ENCODE measurements at regions not wholly inside any gene's neighbourhood (a gene's known extent, or its start where the extent isn't known, plus 50 kb on each side); places are given as distances from the start of the nearest gene placed in this dataset.

DNA sequence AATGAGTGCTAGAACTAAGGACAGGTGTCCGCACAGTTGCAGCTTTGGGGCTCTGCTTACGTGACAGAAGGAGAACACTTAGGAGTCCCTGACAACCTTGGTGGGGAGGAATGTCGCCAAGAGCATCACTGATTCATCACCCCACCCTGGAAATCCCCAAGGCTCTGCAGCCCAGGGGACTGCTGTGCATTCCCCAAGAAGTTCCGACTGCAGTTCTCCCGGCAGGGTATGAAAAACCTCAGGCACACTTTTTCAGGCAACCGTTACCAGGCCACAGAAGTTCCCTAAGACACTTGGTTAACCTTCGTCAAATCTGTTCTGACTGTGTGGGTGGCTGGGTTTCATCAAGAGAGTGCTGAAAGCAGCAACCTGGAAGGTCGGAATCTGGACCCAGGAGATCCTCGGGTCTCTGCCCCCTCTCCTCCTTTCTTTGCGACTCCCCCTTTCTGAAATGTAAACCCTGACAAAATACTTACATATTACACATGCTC is 192.1 kb upstream of the CXCR4 start:
- ATAC-seq (replicated peaks in 1 of 4) = peak in 1 of 4 experiments; percentile 32
- Histone ChIP-seq H3K27me3 (replicated peaks in 1 of 2; ENCODE audit: control insufficient read depth in 2 of 2, extremely low read depth in 1 of 2, insufficient read depth in 2 of 2, low read length in 1 of 2) (no peaks in the 10 kb centered on the region), H3K36me3 (ENCODE audit: control insufficient read depth in 2 of 2, extremely low read depth in 1 of 2, insufficient read depth in 1 of 2, low read length in 1 of 2) (no peaks in the 10 kb centered on the region), H3K4me1 (ENCODE audit: control insufficient read depth in 1 of 2, extremely low read depth in 1 of 2, insufficient read depth in 2 of 2, low read length in 2 of 2) (peaks cover 3 to 16% of the 10 kb centered on the region in 2 experiments), H3K4me3 (ENCODE audit: control insufficient read depth in 1 of 2, extremely low read depth in 1 of 2, low read length in 1 of 2) (no peak overlapping the region), H3K27ac (ENCODE audit: low read length) (no peak overlapping the region), H3K9me3 (no peaks in the 10 kb centered on the region)
- POLR2A ChIA-PET = interaction anchor here in 1 of 2 donors (0.5 kb wide), 1 partner anchor 8 kb away, joined by 4 read pairs; no protein-coding TSS in a partner anchor
- no peak overlapping the region for H3K4me3 Mint-ChIP-seq
- H3K36me3 Mint-ChIP-seq = no peaks in the 10 kb centered on the region
- CTCF ChIA-PET = interaction anchor here (0.6 to 0.8 kb wide), 2 partner anchors 23 to 396 kb away, joined by 3 to 4 read pairs; no protein-coding TSS in a partner anchor
- H3K27ac Mint-ChIP-seq = peak overlapping the region in 1 of 2 donors; percentile 28
- H3K9me3 Mint-ChIP-seq = no peaks in the 10 kb centered on the region
- 56% methylated on average over 6 of the region's 10 CpGs for WGBS (ENCODE audit: insufficient coverage)
- H3K4me1 Mint-ChIP-seq = peaks cover 15 to 34% (median 34%) of the 10 kb centered on the region in 3 donors
- peak in 2 of 35 experiments; percentile 9 to 47 for DNase-seq
- H3K27me3 Mint-ChIP-seq = no peaks in the 10 kb centered on the region

DNA sequence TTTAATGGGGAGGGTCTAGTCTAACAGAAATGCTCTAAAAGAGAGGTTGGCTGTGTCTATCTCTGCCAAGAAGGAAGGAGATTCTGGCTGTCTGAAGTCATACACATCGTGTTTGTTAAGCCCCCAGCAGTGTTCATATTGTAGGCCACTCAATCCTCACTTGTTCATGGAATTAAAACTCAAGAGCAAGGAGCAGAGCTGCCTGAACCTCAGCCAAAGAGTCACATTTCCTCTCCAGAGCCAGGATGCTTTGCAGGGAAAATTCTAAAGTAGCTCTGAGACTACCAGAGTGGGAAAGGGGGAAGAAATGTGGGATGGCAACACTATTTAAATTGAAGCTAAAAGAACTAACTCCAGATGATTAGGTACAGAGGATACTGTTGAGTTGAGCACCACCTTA is 190.7 kb upstream of the CXCR4 start:
- CTCF ChIA-PET = interaction anchor here in 1 of 2 donors (0.6 kb wide), 1 partner anchor 374 kb away, joined by 4 read pairs; no protein-coding TSS in a partner anchor
- peaks cover 21 to 36% (median 34%) of the 10 kb centered on the region in 3 donors for H3K4me1 Mint-ChIP-seq
- DNase-seq (no peak), ATAC-seq (replicated peaks in 1 of 4) (no peak)
- POLR2A ChIA-PET = interaction anchor here in 1 of 2 donors (0.7 kb wide), 1 partner anchor 404 kb away, joined by 5 read pairs; no protein-coding TSS in a partner anchor
- H3K4me3 Mint-ChIP-seq = no peak overlapping the region
- no peaks in the 10 kb centered on the region for H3K9me3 Mint-ChIP-seq
- 100% methylated on average over 1 of the region's 1 CpG for WGBS (ENCODE audit: insufficient coverage)
- H3K9me3 ChIP-seq = no peaks in the 10 kb centered on the region
- H3K27me3 Mint-ChIP-seq = no peaks in the 10 kb centered on the region
- H3K36me3 ChIP-seq (ENCODE audit: control insufficient read depth in 2 of 2, extremely low read depth in 1 of 2, insufficient read depth in 1 of 2, low read length in 1 of 2) = no peaks in the 10 kb centered on the region
- peaks cover 3 to 16% of the 10 kb centered on the region in 2 experiments for H3K4me1 ChIP-seq (ENCODE audit: control insufficient read depth in 1 of 2, extremely low read depth in 1 of 2, insufficient read depth in 2 of 2, low read length in 2 of 2)
- no peak overlapping the region for H3K27ac ChIP-seq (ENCODE audit: low read length)
- no peak overlapping the region for H3K27ac Mint-ChIP-seq
- no peaks in the 10 kb centered on the region for H3K36me3 Mint-ChIP-seq
- H3K4me3 ChIP-seq (ENCODE audit: control insufficient read depth in 1 of 2, extremely low read depth in 1 of 2, low read length in 1 of 2) = no peak overlapping the region
- no peaks in the 10 kb centered on the region for H3K27me3 ChIP-seq (replicated peaks in 1 of 2; ENCODE audit: control insufficient read depth in 2 of 2, extremely low read depth in 1 of 2, insufficient read depth in 2 of 2, low read length in 1 of 2)

DNA sequence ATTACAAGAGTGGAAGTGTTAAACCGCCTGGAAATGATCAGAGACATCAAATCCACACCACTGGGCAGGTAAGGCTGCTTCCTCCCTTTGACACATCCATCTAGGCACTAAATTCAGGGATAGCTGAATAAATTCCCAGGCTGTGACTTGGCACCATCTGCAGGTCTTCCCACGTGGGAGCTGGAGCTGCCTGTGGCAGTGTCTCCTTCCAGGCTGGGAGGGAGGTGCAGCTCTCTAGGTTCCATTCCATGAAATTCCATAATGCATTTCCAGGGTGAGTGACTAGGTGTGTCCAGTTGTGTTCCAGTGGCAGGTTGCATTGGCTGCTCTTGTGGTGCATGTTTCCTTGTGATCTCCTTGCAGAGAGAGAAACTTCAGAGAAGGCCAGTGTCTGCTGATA is 188.9 kb upstream of the CXCR4 start:
- no peaks in the 10 kb centered on the region for H3K9me3 Mint-ChIP-seq
- ATAC-seq (replicated peaks in 1 of 4) = no peak
- Histone ChIP-seq H3K36me3 (ENCODE audit: control insufficient read depth in 2 of 2, extremely low read depth in 1 of 2, insufficient read depth in 1 of 2, low read length in 1 of 2) (no peaks in the 10 kb centered on the region), H3K4me1 (ENCODE audit: control insufficient read depth in 1 of 2, extremely low read depth in 1 of 2, insufficient read depth in 2 of 2, low read length in 2 of 2) (peaks cover 3 to 16% of the 10 kb centered on the region in 2 experiments), H3K27ac (ENCODE audit: low read length) (no peak overlapping the region), H3K27me3 (replicated peaks in 1 of 2; ENCODE audit: control insufficient read depth in 2 of 2, extremely low read depth in 1 of 2, insufficient read depth in 2 of 2, low read length in 1 of 2) (no peaks in the 10 kb centered on the region), H3K4me3 (ENCODE audit: control insufficient read depth in 1 of 2, extremely low read depth in 1 of 2, low read length in 1 of 2) (no peak overlapping the region), H3K9me3 (no peaks in the 10 kb centered on the region)
- H3K27ac Mint-ChIP-seq = no peak overlapping the region
- H3K27me3 Mint-ChIP-seq = no peaks in the 10 kb centered on the region
- WGBS (ENCODE audit: insufficient coverage) = 100% methylated on average over 1 of the region's 2 CpGs
- ChIA-PET POLR2A (no interaction called here), CTCF (no interaction called here)
- no peak for DNase-seq
- H3K4me1 Mint-ChIP-seq = peaks cover 21 to 35% (median 33%) of the 10 kb centered on the region in 3 donors
- no peaks in the 10 kb centered on the region for H3K36me3 Mint-ChIP-seq
- H3K4me3 Mint-ChIP-seq = no peak overlapping the region

DNA sequence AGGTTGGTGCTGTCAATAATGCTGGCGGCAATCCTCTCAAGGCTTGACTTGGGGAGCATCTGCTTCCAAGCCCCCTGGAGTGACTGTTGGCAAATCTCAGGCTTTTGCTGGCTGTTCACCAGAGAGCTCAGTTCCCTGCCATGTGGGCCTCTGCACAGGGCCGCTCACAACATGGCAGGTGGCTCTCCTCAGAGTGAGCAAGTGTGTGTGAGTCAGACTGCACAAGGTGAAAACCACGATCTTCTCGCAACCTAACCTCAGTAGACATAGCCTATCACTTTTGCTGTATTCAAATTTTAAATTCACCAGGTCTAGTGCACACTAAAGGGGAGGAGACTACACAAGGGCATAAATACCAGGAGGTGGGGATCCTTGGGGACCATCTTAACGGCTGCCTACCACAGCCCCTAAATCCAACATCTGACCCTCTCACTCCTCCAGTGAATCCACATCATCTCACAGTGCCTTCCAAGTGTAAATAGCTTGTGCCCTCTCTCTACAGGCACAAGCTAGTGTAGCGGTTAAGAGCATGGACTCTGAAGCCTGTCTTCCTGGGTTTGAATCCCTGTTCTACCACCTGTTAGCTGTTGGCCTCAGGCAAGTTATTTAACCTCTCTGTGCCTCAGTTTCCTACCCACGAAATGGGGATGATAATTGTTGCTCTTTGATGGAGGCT is 187.7 kb upstream of the CXCR4 start:
- Histone ChIP-seq H3K27me3 (replicated peaks in 1 of 2; ENCODE audit: control insufficient read depth in 2 of 2, extremely low read depth in 1 of 2, insufficient read depth in 2 of 2, low read length in 1 of 2) (no peaks in the 10 kb centered on the region), H3K4me1 (ENCODE audit: control insufficient read depth in 1 of 2, extremely low read depth in 1 of 2, insufficient read depth in 2 of 2, low read length in 2 of 2) (peaks cover 0 to 13% of the 10 kb centered on the region in 2 experiments), H3K27ac (ENCODE audit: low read length) (no peak overlapping the region), H3K4me3 (ENCODE audit: control insufficient read depth in 1 of 2, extremely low read depth in 1 of 2, low read length in 1 of 2) (no peak overlapping the region), H3K36me3 (ENCODE audit: control insufficient read depth in 2 of 2, extremely low read depth in 1 of 2, insufficient read depth in 1 of 2, low read length in 1 of 2) (no peaks in the 10 kb centered on the region), H3K9me3 (no peaks in the 10 kb centered on the region)
- no peaks in the 10 kb centered on the region for H3K27me3 Mint-ChIP-seq
- H3K4me1 Mint-ChIP-seq = peaks cover 12 to 27% (median 24%) of the 10 kb centered on the region in 3 donors
- no peak overlapping the region for H3K4me3 Mint-ChIP-seq
- peak overlapping the region; percentile 44 to 73 for H3K27ac Mint-ChIP-seq
- WGBS (ENCODE audit: insufficient coverage) = no CpG with 5 or more reads among the region's 7 CpGs
- POLR2A ChIA-PET = interaction anchor here in 1 of 2 donors (0.5 to 1.4 kb wide), 2 partner anchors 22 to 25 kb away, joined by 3 read pairs; no protein-coding TSS in a partner anchor
- no peaks in the 10 kb centered on the region for H3K9me3 Mint-ChIP-seq
- peak; percentile 85 to 99 (median 94) for ATAC-seq (replicated peaks in 1 of 4)
- no peaks in the 10 kb centered on the region for H3K36me3 Mint-ChIP-seq
- DNase-seq = peak in 32 of 35 experiments; percentile 6 to 72 (median 28)
- CTCF ChIA-PET = interaction anchor here in 1 of 2 donors (0.7 kb wide), 1 partner anchor 373 kb away, joined by 3 read pairs; no protein-coding TSS in a partner anchor

DNA sequence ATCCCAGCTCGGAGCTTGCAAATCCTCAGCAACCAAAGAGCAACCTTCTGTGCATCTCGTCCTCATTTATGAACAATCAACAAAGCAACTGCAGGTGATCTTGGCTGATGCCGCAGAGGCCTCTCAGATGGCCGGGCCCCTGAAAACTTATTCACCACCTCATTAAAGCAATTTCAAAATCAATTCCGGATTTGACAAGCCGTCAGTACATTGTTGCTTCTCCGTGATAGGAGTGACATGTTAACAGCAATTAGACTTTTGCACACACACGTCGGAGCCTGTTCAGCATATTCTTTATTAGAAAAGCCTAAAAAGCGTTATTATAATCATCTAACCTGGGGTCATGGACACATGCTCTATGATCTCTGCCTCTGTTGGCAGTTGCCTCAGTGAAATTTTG is 183.1 kb upstream of the CXCR4 start:
- POLR2A ChIA-PET = interaction anchor here in 1 of 2 donors (0.9 kb wide), 1 partner anchor 10 kb away, joined by 3 read pairs; no protein-coding TSS in a partner anchor

DNA sequence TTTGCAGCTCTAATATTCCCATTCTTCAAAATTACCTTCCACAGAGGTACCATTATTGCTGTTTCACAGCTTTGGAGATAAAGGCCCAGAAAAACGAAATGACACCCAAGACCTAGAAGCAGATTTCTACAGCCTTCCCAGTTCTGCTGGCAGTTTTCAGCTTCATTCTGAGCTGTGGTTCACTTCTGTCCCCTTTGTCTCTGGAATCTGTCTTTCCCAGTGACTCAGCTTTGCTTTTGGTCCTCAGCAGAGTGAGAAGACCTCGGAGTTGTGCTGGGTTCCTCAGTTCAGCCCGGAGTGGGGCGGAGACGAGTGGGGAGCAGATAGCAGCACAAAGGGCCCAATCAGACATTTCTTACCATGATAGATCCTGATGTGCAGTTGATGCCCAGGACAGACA is 180.7 kb upstream of the CXCR4 start:
- Histone ChIP-seq H3K4me1 (ENCODE audit: control insufficient read depth in 1 of 2, extremely low read depth in 1 of 2, insufficient read depth in 2 of 2, low read length in 2 of 2) (no peaks in the 10 kb centered on the region), H3K4me3 (ENCODE audit: control insufficient read depth in 1 of 2, extremely low read depth in 1 of 2, low read length in 1 of 2) (no peak overlapping the region), H3K27me3 (replicated peaks in 1 of 2; ENCODE audit: control insufficient read depth in 2 of 2, extremely low read depth in 1 of 2, insufficient read depth in 2 of 2, low read length in 1 of 2) (no peaks in the 10 kb centered on the region), H3K27ac (ENCODE audit: low read length) (no peak overlapping the region), H3K36me3 (ENCODE audit: control insufficient read depth in 2 of 2, extremely low read depth in 1 of 2, insufficient read depth in 1 of 2, low read length in 1 of 2) (no peaks in the 10 kb centered on the region), H3K9me3 (no peaks in the 10 kb centered on the region)
- 97% methylated on average over 4 of the region's 5 CpGs for WGBS (ENCODE audit: insufficient coverage)
- ATAC-seq (replicated peaks in 1 of 4) (no peak), DNase-seq (no peak)
- H3K27ac Mint-ChIP-seq = no peak overlapping the region
- H3K9me3 Mint-ChIP-seq = no peaks in the 10 kb centered on the region
- H3K4me1 Mint-ChIP-seq = peaks cover 9 to 14% (median 11%) of the 10 kb centered on the region in 3 donors
- H3K36me3 Mint-ChIP-seq = no peaks in the 10 kb centered on the region
- POLR2A ChIA-PET = interaction anchor here in 1 of 2 donors (0.5 to 0.7 kb wide), 2 partner anchors 91 to 215 kb away, joined by 3 read pairs; no protein-coding TSS in a partner anchor
- H3K27me3 Mint-ChIP-seq = no peaks in the 10 kb centered on the region
- CTCF ChIA-PET = no interaction called here
- H3K4me3 Mint-ChIP-seq = no peak overlapping the region

More for the DNA sequence above, 183.1 kb upstream of the CXCR4 start:
- Histone ChIP-seq H3K4me3 (ENCODE audit: control insufficient read depth in 1 of 2, extremely low read depth in 1 of 2, low read length in 1 of 2) (no peak overlapping the region), H3K36me3 (ENCODE audit: control insufficient read depth in 2 of 2, extremely low read depth in 1 of 2, insufficient read depth in 1 of 2, low read length in 1 of 2) (no peaks in the 10 kb centered on the region), H3K27ac (ENCODE audit: low read length) (no peak overlapping the region), H3K9me3 (no peaks in the 10 kb centered on the region), H3K4me1 (ENCODE audit: control insufficient read depth in 1 of 2, extremely low read depth in 1 of 2, insufficient read depth in 2 of 2, low read length in 2 of 2) (peaks cover 0 to 7% of the 10 kb centered on the region in 2 experiments), H3K27me3 (replicated peaks in 1 of 2; ENCODE audit: control insufficient read depth in 2 of 2, extremely low read depth in 1 of 2, insufficient read depth in 2 of 2, low read length in 1 of 2) (no peaks in the 10 kb centered on the region)
- H3K9me3 Mint-ChIP-seq = no peaks in the 10 kb centered on the region
- no peak for ATAC-seq (replicated peaks in 1 of 4)
- no peak overlapping the region for H3K27ac Mint-ChIP-seq
- no peak overlapping the region for H3K4me3 Mint-ChIP-seq
- 96% methylated on average over 9 of the region's 10 CpGs for WGBS (ENCODE audit: insufficient coverage)
- no peaks in the 10 kb centered on the region for H3K27me3 Mint-ChIP-seq
- no peak for DNase-seq
- H3K36me3 Mint-ChIP-seq = no peaks in the 10 kb centered on the region
- H3K4me1 Mint-ChIP-seq = peaks cover 15 to 26% (median 23%) of the 10 kb centered on the region in 3 donors
- CTCF ChIA-PET = no interaction called here

All from T-cell (primary cell).